HG02870 (cell line): ENCODE measurements at regions not wholly inside any gene's neighbourhood (a gene's known extent, or its start where the extent isn't known, plus 50 kb on each side); places are given as distances from the start of the nearest gene placed in this dataset.

Source experiments
- ATAC-seq: cut with Tn5 transposase; IDR thresholded peaks from one replicate; pipeline ENCODE4 v1.9.1; 2021; ENCODE audit warnings: mild to moderate bottlenecking, moderate library complexity; ENCODE audit not compliant: unreplicated experiment

- no peak for ATAC-seq
Measured at GRCh38 chr2:180664507-180664906, 315.9 kb upstream of the UBE2E3 start.

- no peak for ATAC-seq
Measured at GRCh38 chr2:180662941-180663471, 317.4 kb upstream of the UBE2E3 start.

GRCh38 chr2:180662521-180662920 lies 317.9 kb upstream of the UBE2E3 start:
- ATAC-seq, result no peak

- no peak for ATAC-seq
Measured at GRCh38 chr2:180661686-180662030, 318.7 kb upstream of the UBE2E3 start.

GRCh38 chr2:180660881-180661685 lies 319.3 kb upstream of the UBE2E3 start:
- no peak for ATAC-seq

GRCh38 chr2:180660207-180660606 lies 320.2 kb upstream of the UBE2E3 start:
- no peak for ATAC-seq

GRCh38 chr2:180657054-180657453 lies 323.4 kb upstream of the UBE2E3 start:
- ATAC-seq, result no peak

GRCh38 chr2:180656455-180656847 lies 324.0 kb upstream of the UBE2E3 start:
- ATAC-seq, result no peak

- ATAC-seq, result no peak
Measured at GRCh38 chr2:180655842-180656454, 324.5 kb upstream of the UBE2E3 start.

- ATAC-seq, result no peak
Measured at GRCh38 chr2:180655393-180655792, 325.0 kb upstream of the UBE2E3 start.

GRCh38 chr2:180653481-180653880 lies 326.9 kb upstream of the UBE2E3 start:
- ATAC-seq, result no peak

- no peak for ATAC-seq
Measured at GRCh38 chr2:180652794-180653193, 327.6 kb upstream of the UBE2E3 start.

GRCh38 chr2:180651596-180651995 lies 328.8 kb upstream of the UBE2E3 start:
- ATAC-seq, result no peak

- ATAC-seq, result no peak
Measured at GRCh38 chr2:180647621-180648020, 332.8 kb upstream of the UBE2E3 start.

- no peak for ATAC-seq
Measured at GRCh38 chr2:180647221-180647620, 333.2 kb upstream of the UBE2E3 start.

GRCh38 chr2:180646756-180647155 lies 333.6 kb upstream of the UBE2E3 start:
- no peak for ATAC-seq

GRCh38 chr2:180644709-180645108 lies 335.7 kb upstream of the UBE2E3 start:
- ATAC-seq, result no peak

- no peak for ATAC-seq
Measured at GRCh38 chr2:180630756-180631155, 349.6 kb upstream of the UBE2E3 start.

- ATAC-seq, result no peak
Measured at GRCh38 chr2:180625006-180625844, 355.2 kb upstream of the UBE2E3 start.

GRCh38 chr2:180621941-180622918 lies 358.2 kb upstream of the UBE2E3 start:
- no peak for ATAC-seq
